Parathyroid adenoma (tissue), 2 donors: ENCODE measurements at regions not wholly inside any gene's neighbourhood (a gene's known extent, or its start where the extent isn't known, plus 50 kb on each side); places are given as distances from the start of the nearest gene placed in this dataset.

Source experiments
- H2AFZ ChIP-seq: fragments of 300-600 bp; sonication (generic); one replicate; pipeline ENCODE4 v1.7.0; 2017; ENCODE audit warnings: antibody characterized with exemption, mild to moderate bottlenecking
- H3K27ac ChIP-seq: fragments of 300-600 bp; sonication (generic); one replicate; pipeline ENCODE4 v1.7.0; 2017
- H3K27me3 ChIP-seq: fragments of 300-600 bp; sonication (generic); one replicate; pipeline ENCODE4 v1.7.0; 2017; ENCODE audit warnings: low read length; ENCODE audit not compliant: control insufficient read depth, insufficient read depth
- H3K36me3 ChIP-seq: fragments of 300-600 bp; sonication (generic); one replicate; pipeline ENCODE4 v1.7.0; 2017; ENCODE audit warnings: low read length; ENCODE audit not compliant: control insufficient read depth, insufficient read depth
- H3K4me1 ChIP-seq: fragments of 300-600 bp; sonication (generic); one replicate; pipeline ENCODE4 v1.7.0; 2017; ENCODE audit warnings: control low read depth
- H3K4me2 ChIP-seq: fragments of 300-600 bp; sonication (generic); one replicate; pipeline ENCODE4 v1.7.0; 2017; ENCODE audit warnings: low read length
- H3K4me3 ChIP-seq: fragments of 300-600 bp; sonication (generic); one replicate; pipeline ENCODE4 v1.7.0; 2017; ENCODE audit warnings: low read depth, low read length
- H3K79me2 ChIP-seq: fragments of 300-600 bp; sonication (generic); one replicate; pipeline ENCODE4 v1.7.0; 2017; ENCODE audit warnings: control low read depth
- H3K9ac ChIP-seq: fragments of 300-600 bp; sonication (generic); one replicate; pipeline ENCODE4 v1.7.0; 2017; ENCODE audit warnings: mild to moderate bottlenecking
- H3K9me3 ChIP-seq: fragments of 300-600 bp; sonication (generic); one replicate; pipeline ENCODE4 v1.7.0; 2017; ENCODE audit warnings: low read length; ENCODE audit not compliant: control insufficient read depth
- TF ChIP-seq, protein P1 (sequence below): fragments of 300-600 bp; sonication (generic); IDR thresholded peaks from one replicate; pipeline ENCODE4 v1.7.0; 2017; ENCODE audit warnings: antibody characterized with exemption, mild to moderate bottlenecking
- donor health status: primary hyperparathyroidism.

DNA sequence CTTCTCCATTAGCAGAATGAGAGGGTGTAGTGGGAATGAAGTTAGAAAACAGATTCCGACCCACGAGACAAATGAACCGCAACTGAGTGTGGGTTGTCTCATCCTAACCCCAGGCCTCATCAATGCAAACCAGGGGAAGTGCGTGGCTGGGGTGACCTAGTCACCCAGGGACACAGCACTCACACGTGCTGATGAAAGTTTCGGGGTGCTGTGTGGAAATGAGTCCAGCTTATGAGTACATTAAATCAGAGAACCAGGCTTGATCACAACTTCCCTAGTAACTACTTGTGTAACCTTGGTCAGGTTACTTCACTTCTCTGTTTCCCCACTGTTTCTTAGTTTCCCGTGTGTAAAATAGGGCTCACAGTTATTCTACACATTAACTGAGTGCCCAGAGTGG lies 95.4 kb upstream of the CDKN3 start:
- Histone ChIP-seq H3K79me2 (no peaks in the 10 kb centered on the region), H3K36me3 (no peaks in the 10 kb centered on the region), H3K4me2 (no peak overlapping the region), H2AFZ (no peak overlapping the region), H3K9me3 (no peaks in the 10 kb centered on the region), H3K4me3 (no peak overlapping the region), H3K9ac (no peak overlapping the region), H3K4me1 (no peaks in the 10 kb centered on the region), H3K27me3 (no peaks in the 10 kb centered on the region), H3K27ac (no peak overlapping the region)
- TF ChIP-seq, protein P1, sequence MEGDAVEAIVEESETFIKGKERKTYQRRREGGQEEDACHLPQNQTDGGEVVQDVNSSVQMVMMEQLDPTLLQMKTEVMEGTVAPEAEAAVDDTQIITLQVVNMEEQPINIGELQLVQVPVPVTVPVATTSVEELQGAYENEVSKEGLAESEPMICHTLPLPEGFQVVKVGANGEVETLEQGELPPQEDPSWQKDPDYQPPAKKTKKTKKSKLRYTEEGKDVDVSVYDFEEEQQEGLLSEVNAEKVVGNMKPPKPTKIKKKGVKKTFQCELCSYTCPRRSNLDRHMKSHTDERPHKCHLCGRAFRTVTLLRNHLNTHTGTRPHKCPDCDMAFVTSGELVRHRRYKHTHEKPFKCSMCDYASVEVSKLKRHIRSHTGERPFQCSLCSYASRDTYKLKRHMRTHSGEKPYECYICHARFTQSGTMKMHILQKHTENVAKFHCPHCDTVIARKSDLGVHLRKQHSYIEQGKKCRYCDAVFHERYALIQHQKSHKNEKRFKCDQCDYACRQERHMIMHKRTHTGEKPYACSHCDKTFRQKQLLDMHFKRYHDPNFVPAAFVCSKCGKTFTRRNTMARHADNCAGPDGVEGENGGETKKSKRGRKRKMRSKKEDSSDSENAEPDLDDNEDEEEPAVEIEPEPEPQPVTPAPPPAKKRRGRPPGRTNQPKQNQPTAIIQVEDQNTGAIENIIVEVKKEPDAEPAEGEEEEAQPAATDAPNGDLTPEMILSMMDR, result no peak

DNA sequence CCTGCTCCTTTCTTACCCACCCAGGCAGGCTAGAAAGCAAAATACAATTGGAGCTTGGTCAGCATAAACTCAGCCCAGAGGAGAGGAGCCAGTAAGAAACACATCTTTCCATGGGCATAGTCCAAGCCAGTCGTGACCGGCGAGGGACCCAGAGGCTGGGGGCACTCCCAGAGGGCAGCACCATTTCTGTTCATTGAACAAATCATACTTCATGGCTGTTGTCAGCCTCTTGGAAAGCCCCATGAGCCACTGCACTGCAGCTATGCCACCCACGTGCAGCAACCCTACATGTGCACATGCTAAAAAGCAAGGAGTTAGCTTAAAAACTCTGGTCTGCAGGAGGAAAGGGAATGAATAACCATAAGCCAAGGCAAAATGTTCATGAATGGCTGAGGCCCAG lies 90.0 kb upstream of the CDKN3 start:
- H3K4me1 ChIP-seq, result no peaks in the 10 kb centered on the region
- no peak overlapping the region for H3K9ac ChIP-seq
- H3K4me3 ChIP-seq, result no peak overlapping the region
- TF ChIP-seq, protein P1, result no peak
- no peaks in the 10 kb centered on the region for H3K36me3 ChIP-seq
- H3K27me3 ChIP-seq, result no peaks in the 10 kb centered on the region
- H3K27ac ChIP-seq, result no peak overlapping the region
- H2AFZ ChIP-seq, result no peak overlapping the region
- no peaks in the 10 kb centered on the region for H3K79me2 ChIP-seq
- H3K4me2 ChIP-seq, result no peak overlapping the region
- no peaks in the 10 kb centered on the region for H3K9me3 ChIP-seq

DNA sequence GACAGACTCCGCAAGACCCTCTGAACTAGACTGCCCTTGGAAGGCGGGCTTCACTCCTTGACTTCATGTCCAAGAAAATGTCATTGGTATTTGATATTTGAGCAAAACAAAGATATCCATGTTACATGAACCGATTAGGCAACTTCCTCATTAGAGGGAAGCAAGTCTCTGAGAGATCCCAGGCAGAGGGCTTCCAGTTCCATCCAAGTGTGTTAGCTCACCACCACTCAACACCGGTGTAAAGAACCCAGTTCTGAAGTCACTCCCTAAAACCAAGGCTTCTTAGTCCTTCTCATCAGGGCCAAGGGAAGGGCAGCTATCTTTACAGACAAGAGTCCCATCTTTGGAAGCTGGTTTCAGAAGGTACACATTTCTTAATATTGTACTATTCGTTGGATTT lies 87.2 kb upstream of the CDKN3 start:
- Histone ChIP-seq H3K27me3 (no peaks in the 10 kb centered on the region), H3K79me2 (no peaks in the 10 kb centered on the region), H3K9ac (no peak overlapping the region), H3K4me2 (no peak overlapping the region), H3K27ac (no peak overlapping the region), H3K36me3 (no peaks in the 10 kb centered on the region), H3K4me1 (no peaks in the 10 kb centered on the region), H3K4me3 (no peak overlapping the region), H2AFZ (no peak overlapping the region), H3K9me3 (no peaks in the 10 kb centered on the region)
- TF ChIP-seq, protein P1, result no peak

DNA sequence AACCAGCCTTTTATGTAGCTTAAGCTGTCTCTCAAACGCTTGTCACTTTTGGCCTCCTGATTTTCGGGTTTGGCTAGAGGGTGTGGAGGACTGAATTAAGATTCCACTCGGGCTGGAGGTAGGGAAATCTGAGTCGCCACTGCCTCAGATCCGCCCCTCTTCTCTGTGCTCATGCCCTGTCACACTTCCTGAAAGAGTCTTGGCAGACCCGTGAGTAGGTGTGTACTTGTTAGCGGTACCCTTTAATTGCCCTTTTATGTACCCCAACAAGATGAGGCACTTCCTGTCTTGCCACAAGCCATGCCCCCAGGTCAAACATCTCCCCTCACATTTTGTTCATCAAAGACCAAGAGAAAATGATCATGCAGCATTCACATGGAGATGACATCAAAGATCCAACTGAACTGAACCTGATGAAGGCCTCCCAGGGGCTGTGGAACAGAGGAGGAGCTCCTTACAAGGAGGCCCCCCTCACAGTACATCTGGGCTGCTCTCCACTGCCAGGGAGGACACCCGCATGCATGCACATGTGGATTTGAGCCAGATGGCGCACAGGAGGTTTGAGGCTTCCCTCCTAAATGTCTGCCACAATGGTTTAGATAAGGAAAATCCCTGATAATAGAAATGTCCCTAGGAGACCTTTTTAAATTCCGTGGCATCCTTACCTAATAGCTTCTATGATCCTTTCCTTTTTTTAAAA lies 86.5 kb upstream of the CDKN3 start:
- TF ChIP-seq, protein P1, result no peak
- no peak overlapping the region for H3K4me3 ChIP-seq

DNA sequence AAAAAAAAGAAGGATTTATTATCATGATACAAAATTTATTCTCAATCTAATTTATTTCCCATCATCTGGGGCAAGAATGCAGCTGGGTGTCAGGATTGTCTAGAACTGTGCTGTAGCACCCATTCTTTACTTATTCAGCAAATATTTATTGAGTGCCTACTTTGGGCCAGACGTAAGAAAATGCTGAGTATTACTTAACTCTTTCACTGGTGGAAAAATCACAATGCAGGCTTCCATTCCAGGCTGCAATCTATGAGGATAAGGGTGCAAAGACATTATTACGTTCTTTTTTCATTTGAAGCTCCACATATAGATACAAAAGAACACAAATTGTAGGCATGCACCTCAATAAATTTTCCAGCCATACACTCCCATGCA lies 86.0 kb upstream of the CDKN3 start:
- H3K27ac ChIP-seq, result no peak overlapping the region
- no peak overlapping the region for H2AFZ ChIP-seq
- H3K79me2 ChIP-seq, result no peaks in the 10 kb centered on the region
- no peak overlapping the region for H3K4me3 ChIP-seq
- no peaks in the 10 kb centered on the region for H3K27me3 ChIP-seq
- no peaks in the 10 kb centered on the region for H3K36me3 ChIP-seq
- H3K9ac ChIP-seq, result no peak overlapping the region
- H3K4me2 ChIP-seq, result no peak overlapping the region
- TF ChIP-seq, protein P1, result no peak
- H3K4me1 ChIP-seq, result no peaks in the 10 kb centered on the region
- H3K9me3 ChIP-seq, result no peaks in the 10 kb centered on the region

More for the DNA sequence above, 86.5 kb upstream of the CDKN3 start:
- Histone ChIP-seq H3K4me2 (no peak overlapping the region), H3K36me3 (no peaks in the 10 kb centered on the region), H2AFZ (no peak overlapping the region), H3K9ac (no peak overlapping the region), H3K27me3 (no peaks in the 10 kb centered on the region), H3K27ac (no peak overlapping the region), H3K4me1 (no peaks in the 10 kb centered on the region), H3K9me3 (no peaks in the 10 kb centered on the region), H3K79me2 (no peaks in the 10 kb centered on the region)
